Common myeloid progenitor, CD34-positive (primary cell): ENCODE measurements at regions not wholly inside any gene's neighbourhood (a gene's known extent, or its start where the extent isn't known, plus 50 kb on each side); places are given as distances from the start of the nearest gene placed in this dataset.

ENCODE experiments used
- CTCF ChIA-PET: fragments of 350-600 bp; sonication (Branson Sonifier 250); formaldehyde crosslinking; loops from one replicate; lab custom pipeline; 2021; ENCODE audit warnings: antibody characterized with exemption; lab: Charles Lee
- POLR2A ChIA-PET: fragments of 350-600 bp; sonication (Branson Sonifier 250); formaldehyde crosslinking; loops from one replicate; lab custom pipeline; 2021; ENCODE audit warnings: antibody characterized with exemption; lab: Charles Lee
- DNase-seq, 3 donors: peaks; one replicate each; pipeline versions ENCODE4 v3.0.0 to v3.0.0-alpha.2; 2013
- H3K27ac ChIP-seq, 2 experiments: 1 replicate in 1 of 2; 2 replicates in 1 of 2; pipeline ENCODE4 v1.7.0; 2013; ENCODE audit warnings: inconsistent platforms in 2 of 2, low read length in 2 of 2, mild to moderate bottlenecking in 2 of 2, low read depth in 1 of 2, moderate library complexity in 1 of 2; ENCODE audit not compliant: severe bottlenecking in 2 of 2, insufficient read depth in 1 of 2, poor library complexity in 1 of 2
- H3K27me3 ChIP-seq, 5 experiments: replicated peaks in 2 of 5; 1 replicate in 3 of 5; 2 replicates in 2 of 5; pipeline versions ENCODE4 v1.6.1 to v1.7.0; 2013; ENCODE audit warnings: low read length in 4 of 5, mild to moderate bottlenecking in 2 of 5, moderate library complexity in 2 of 5, inconsistent platforms in 1 of 5; ENCODE audit not compliant: insufficient read depth in 5 of 5, control insufficient read depth in 4 of 5
- H3K36me3 ChIP-seq, 4 experiments: 1 replicate in 2 of 4; 2 replicates in 2 of 4; pipeline versions ENCODE4 v1.6.1 to v1.7.0; 2013; ENCODE audit warnings: low read length in 3 of 4, control low read depth in 1 of 4, mild to moderate bottlenecking in 1 of 4; ENCODE audit not compliant: control insufficient read depth in 4 of 4, insufficient read depth in 4 of 4
- H3K4me1 ChIP-seq, 4 experiments: 1 replicate in 3 of 4; 2 replicates in 1 of 4; pipeline versions ENCODE4 v1.6.1 to v1.7.1; 2013; ENCODE audit warnings: low read length in 3 of 4, mild to moderate bottlenecking in 3 of 4, control low read depth in 1 of 4, inconsistent platforms in 1 of 4, moderate library complexity in 1 of 4; ENCODE audit not compliant: control insufficient read depth in 4 of 4, insufficient read depth in 4 of 4; ENCODE audit errors: control extremely low read depth in 1 of 4
- H3K4me3 ChIP-seq, 7 experiments: 1 replicate in 4 of 7; 2 replicates in 3 of 7; pipeline versions ENCODE4 v1.5.1 to v1.7.0; 2013; ENCODE audit warnings: mild to moderate bottlenecking in 7 of 7, low read length in 6 of 7, moderate library complexity in 6 of 7, inconsistent platforms in 2 of 7, low read depth in 2 of 7, control low read depth in 1 of 7; ENCODE audit not compliant: insufficient read depth in 4 of 7, control insufficient read depth in 1 of 7; ENCODE audit errors: extremely low read depth in 1 of 7
- H3K9me3 ChIP-seq, 5 experiments: 1 replicate in 4 of 5; 2 replicates in 1 of 5; pipeline versions ENCODE4 v1.6.1 to v1.7.1; 2013; ENCODE audit warnings: low read length in 4 of 5, mild to moderate bottlenecking in 2 of 5, inconsistent platforms in 1 of 5, low read depth in 1 of 5, moderate library complexity in 1 of 5; ENCODE audit not compliant: control insufficient read depth in 4 of 5, insufficient read depth in 2 of 5; ENCODE audit errors: control extremely low read depth in 1 of 5
- WGBS: methylation state at CpG from one replicate; pipeline ENCODE4 v1.1.5; 2013; ENCODE audit not compliant: insufficient coverage; 5-methylcytosine and 5-hydroxymethylcytosine counted together

GRCh38 chr1:95716550-95716949 lies 482.5 kb downstream of the RWDD3 start:
- Histone ChIP-seq H3K4me1 (no peaks in the 10 kb centered on the region), H3K4me3 (no peak overlapping the region), H3K9me3 (peaks cover 0 to 2% (median 0%) of the 10 kb centered on the region in 5 experiments), H3K36me3 (no peaks in the 10 kb centered on the region), H3K27me3 (no peaks in the 10 kb centered on the region), H3K27ac (no peak overlapping the region)
- ChIA-PET CTCF (no interaction called here), POLR2A (no interaction called here)
- 100% methylated on average over 1 of the region's 5 CpGs for WGBS
- DNase-seq: no peak

GRCh38 chr1:95723346-95723745 lies 489.3 kb downstream of the RWDD3 start:
- POLR2A ChIA-PET: no interaction called here
- Histone ChIP-seq H3K27ac (no peak overlapping the region), H3K36me3 (no peaks in the 10 kb centered on the region), H3K27me3 (no peaks in the 10 kb centered on the region), H3K9me3 (peaks cover 0 to 1% (median 0%) of the 10 kb centered on the region in 5 experiments), H3K4me3 (no peak overlapping the region), H3K4me1 (no peaks in the 10 kb centered on the region)
- no CpG with 5 or more reads among the region's 1 CpG for WGBS
- no peak for DNase-seq
- CTCF ChIA-PET: no interaction called here

DNA sequence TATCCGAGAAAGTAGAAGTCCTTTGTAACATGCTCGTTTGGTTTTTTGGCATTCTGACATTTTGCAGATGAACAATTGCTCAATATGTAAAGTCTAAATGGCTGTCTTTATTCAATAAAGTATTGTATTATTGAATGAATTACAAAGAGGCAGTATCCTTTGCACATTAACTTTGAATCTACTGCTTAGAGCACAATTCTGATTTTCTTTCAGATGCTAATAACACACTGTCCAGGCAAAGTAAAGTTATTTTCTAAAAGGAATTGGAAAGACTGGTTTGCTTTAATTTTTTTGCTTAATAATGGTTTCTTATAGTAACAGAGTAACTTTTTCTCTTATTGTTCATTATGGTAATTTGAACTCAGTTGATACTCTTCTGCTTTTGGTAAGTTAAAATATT lies 494.8 kb downstream of the RWDD3 start:
- ChIA-PET CTCF (no interaction called here), POLR2A (no interaction called here)
- Histone ChIP-seq H3K4me1 (no peaks in the 10 kb centered on the region), H3K4me3 (no peak overlapping the region), H3K36me3 (no peaks in the 10 kb centered on the region), H3K27me3 (no peaks in the 10 kb centered on the region), H3K27ac (no peak overlapping the region), H3K9me3 (peaks cover 0 to 2% (median 0%) of the 10 kb centered on the region in 5 experiments)
- no peak for DNase-seq
- no CpG with 5 or more reads among the region's 2 CpGs for WGBS

GRCh38 chr1:95730986-95731385 lies 497.0 kb downstream of the RWDD3 start:
- Histone ChIP-seq H3K27me3 (no peaks in the 10 kb centered on the region), H3K4me3 (no peak overlapping the region), H3K27ac (no peak overlapping the region), H3K9me3 (peaks cover 0 to 2% (median 0%) of the 10 kb centered on the region in 5 experiments), H3K4me1 (no peaks in the 10 kb centered on the region), H3K36me3 (no peaks in the 10 kb centered on the region)
- POLR2A ChIA-PET: no interaction called here
- WGBS: 100% methylated on average over 1 of the region's 3 CpGs
- CTCF ChIA-PET: no interaction called here
- DNase-seq: no peak

- Histone ChIP-seq H3K27me3 (no peaks in the 10 kb centered on the region), H3K36me3 (no peaks in the 10 kb centered on the region), H3K9me3 (peaks cover 0 to 2% (median 0%) of the 10 kb centered on the region in 5 experiments), H3K4me1 (no peaks in the 10 kb centered on the region), H3K4me3 (no peak overlapping the region), H3K27ac (no peak overlapping the region)
- ChIA-PET CTCF (no interaction called here), POLR2A (no interaction called here)
- DNase-seq: no peak
These were observed 497.5 kb downstream of the RWDD3 start for GRCh38 chr1:95731466-95731865.

- peaks cover 0 to 2% (median 0%) of the 10 kb centered on the region in 5 experiments for H3K9me3 ChIP-seq
- H3K4me1 ChIP-seq: no peaks in the 10 kb centered on the region
- no peak overlapping the region for H3K4me3 ChIP-seq
- no peaks in the 10 kb centered on the region for H3K36me3 ChIP-seq
- WGBS: 100% methylated on average over 1 of the region's 1 CpG
- POLR2A ChIA-PET: interaction anchor here (0.6 kb wide), 1 partner anchor 99 kb away, joined by 4 read pairs; no protein-coding TSS in a partner anchor
- no peak for DNase-seq
- CTCF ChIA-PET: no interaction called here
- no peaks in the 10 kb centered on the region for H3K27me3 ChIP-seq
- H3K27ac ChIP-seq: no peak overlapping the region
These were observed 499.0 kb downstream of the RWDD3 start for GRCh38 chr1:95733031-95733430.

- CTCF ChIA-PET: no interaction called here
- 96% methylated on average over 5 of the region's 6 CpGs for WGBS
- Histone ChIP-seq H3K27ac (no peak overlapping the region), H3K4me3 (no peak overlapping the region), H3K9me3 (peaks cover 0 to 2% (median 0%) of the 10 kb centered on the region in 5 experiments), H3K27me3 (no peaks in the 10 kb centered on the region), H3K4me1 (no peaks in the 10 kb centered on the region), H3K36me3 (no peaks in the 10 kb centered on the region)
- no peak for DNase-seq
- POLR2A ChIA-PET: no interaction called here
These were observed 499.7 kb downstream of the RWDD3 start for GRCh38 chr1:95733671-95734070.
